K562 (cell line): ENCODE measurements at regions not wholly inside any gene's neighbourhood (a gene's known extent, or its start where the extent isn't known, plus 50 kb on each side); places are given as distances from the start of the nearest gene placed in this dataset.

ENCODE experiments used
- ATAC-seq: fragments of 200-7000 bp; cut with Tn5 transposase; 3 replicates; pipeline ENCODE4 v1.9.1; 2020; ENCODE audit warnings: moderate library complexity
- BruUV-seq: library from RNA; stranded (reverse); fragments of 400-500 nt; replicated peaks from 2 replicates; lab custom pipeline; 2021; lab: Mats Ljungman, UMichigan
- CTCF ChIA-PET: fragments of 300-600 bp; formaldehyde crosslinking; extraction: SDS; loops from one replicate; lab custom pipeline; 2021; ENCODE audit warnings: low intra/inter-chr PET ratio; lab: Yijun Ruan, JAX
- POLR2A ChIA-PET: fragments of 300-600, 350-650 bp; sonication (Branson Sonifier 250); formaldehyde crosslinking; extraction: SDS; loops from one replicate; lab custom pipeline; 2021; ENCODE audit warnings: antibody characterized with exemption, inconsistent platforms; lab: Yijun Ruan, JAX
- DNase-seq, 4 experiments: peaks; one replicate each; pipeline versions ENCODE4 v3.0.0 to v3.0.0-alpha.2; 2011 to 2018; ENCODE audit warnings: low spot score in 3 of 4, mixed read lengths in 3 of 4; ENCODE audit errors: extremely low read depth in 1 of 4
- FAIRE-seq: peaks from 2 replicates; lab custom pipeline; 2011; peaks lifted over from hg19 to GRCh38; lab: Jason Lieb, UNC
- H2AFZ ChIP-seq: 2 replicates; pipeline ENCODE4 v1.6.0; 2011; ENCODE audit warnings: low read depth, low read length, control low read depth, inconsistent platforms
- H3K27ac ChIP-seq: fragments of 200-600 bp; 3 replicates; pipeline ENCODE4 v1.8.0; 2011; ENCODE audit warnings: low read depth, mild to moderate bottlenecking, control low read depth, inconsistent platforms, low read length, moderate library complexity, mixed read lengths; ENCODE audit errors: extremely low read depth
- H3K27me3 ChIP-seq, 2 experiments: fragments of 300-600 bp in 1 of 2; 2 replicates in 1 of 2; 3 replicates in 1 of 2; pipeline versions ENCODE4 v1.6.0 to v1.8.0; 2011; ENCODE audit warnings: inconsistent platforms in 2 of 2, low read length in 2 of 2, mild to moderate bottlenecking in 1 of 2, mixed read lengths in 1 of 2, moderate library complexity in 1 of 2; ENCODE audit not compliant: control insufficient read depth in 2 of 2, insufficient read depth in 2 of 2
- H3K36me3 ChIP-seq: fragments of 300-600 bp; 3 replicates; pipeline ENCODE4 v1.8.0; 2011; ENCODE audit warnings: mild to moderate bottlenecking, low read length, inconsistent platforms; ENCODE audit not compliant: control insufficient read depth, insufficient read depth
- H3K4me1 ChIP-seq, 2 experiments: fragments of 200-600 bp in 1 of 2; replicated peaks in 1 of 2; 2 replicates in 1 of 2; 3 replicates in 1 of 2; pipeline versions ENCODE4 v1.5.1 to v1.8.0; 2011; ENCODE audit warnings: inconsistent platforms in 2 of 2, low read length in 2 of 2, mild to moderate bottlenecking in 1 of 2, mixed read lengths in 1 of 2, moderate library complexity in 1 of 2; ENCODE audit not compliant: control insufficient read depth in 2 of 2, insufficient read depth in 2 of 2
- H3K4me2 ChIP-seq: 2 replicates; pipeline ENCODE4 v1.6.1; 2011; ENCODE audit warnings: low read length, control low read depth, inconsistent platforms, mixed read lengths; ENCODE audit not compliant: insufficient read depth
- H3K4me3 ChIP-seq: fragments of 200-600 bp; sonication (generic), shearing (Covaris generic); 2 replicates; pipeline ENCODE4 v1.5.1; 2016; ENCODE audit warnings: control low read depth, inconsistent platforms
- H3K79me2 ChIP-seq: fragments of 200-600 bp; 3 replicates; pipeline ENCODE4 v1.8.0; 2011; ENCODE audit warnings: low read length, inconsistent platforms; ENCODE audit not compliant: control insufficient read depth, insufficient read depth
- H3K9ac ChIP-seq, 2 experiments: 2 replicates each; pipeline versions ENCODE4 v1.6.0 to v1.6.1; 2011; ENCODE audit warnings: low read depth in 2 of 2, low read length in 2 of 2, control low read depth in 1 of 2, inconsistent platforms in 1 of 2, mild to moderate bottlenecking in 1 of 2, mixed read lengths in 1 of 2; ENCODE audit not compliant: insufficient read depth in 1 of 2
- H3K9me1 ChIP-seq: one replicate; pipeline ENCODE4 v1.6.0; 2011; ENCODE audit warnings: inconsistent platforms, mild to moderate bottlenecking, low read length, moderate library complexity; ENCODE audit not compliant: control insufficient read depth, insufficient read depth
- H3K9me3 ChIP-seq: replicated peaks from 2 replicates; pipeline ENCODE4 v1.5.1; 2011; ENCODE audit warnings: low read depth, low read length, inconsistent platforms; ENCODE audit not compliant: control insufficient read depth, insufficient read depth
- H4K20me1 ChIP-seq: replicated peaks from 2 replicates; pipeline ENCODE4 v1.6.1; 2011; ENCODE audit warnings: low read length, inconsistent platforms, mixed read lengths; ENCODE audit not compliant: control insufficient read depth, insufficient read depth
- CREBBP ChIP-seq: IDR thresholded peaks from one replicate; pipeline ENCODE4 v1.6.1; 2012; ENCODE audit warnings: low read depth, mild to moderate bottlenecking, control low read depth, inconsistent platforms, low read length
- ESRRB ChIP-seq: fragments of 250-450 bp; sonication (Bioruptor Pico); IDR thresholded peaks from 2 replicates; pipeline ENCODE4 v1.5.0; 2020; ENCODE audit warnings: mild to moderate bottlenecking, moderate library complexity, borderline replicate concordance
- HSF4 ChIP-seq: fragments of 250-450 bp; sonication (Bioruptor Pico); IDR thresholded peaks from 2 replicates; pipeline ENCODE4 v2.1.2; 2022; ENCODE audit warnings: mild to moderate bottlenecking, moderate library complexity, borderline replicate concordance
- NFXL1 ChIP-seq: fragments of 450-650 bp; formaldehyde crosslinking; IDR thresholded peaks from 2 replicates; pipeline ENCODE4 v1.4.0; 2021; ENCODE audit warnings: mild to moderate bottlenecking
- PTTG1 ChIP-seq: fragments of 450-650 bp; IDR thresholded peaks from 2 replicates; pipeline ENCODE4 v1.6.1; 2016; ENCODE audit warnings: low read depth, mild to moderate bottlenecking, missing genetic modification characterization, missing compliant biosample characterization
- RUNX1 ChIP-seq: sonication (generic); IDR thresholded peaks from 2 replicates; pipeline ENCODE4 v1.6.1; 2016; ENCODE audit warnings: antibody characterized with exemption, low read depth
- STAG1 ChIP-seq: sonication (generic); formaldehyde crosslinking; IDR thresholded peaks from 2 replicates; pipeline ENCODE4 v1.5.0; 2020; ENCODE audit warnings: missing genetic modification reagents, borderline replicate concordance
- TAL1 ChIP-seq: fragments of 450-650 bp; IDR thresholded peaks from 2 replicates; pipeline ENCODE4 v1.6.1; 2016; ENCODE audit warnings: mild to moderate bottlenecking
- XRCC4 ChIP-seq: IDR thresholded peaks from one replicate; pipeline ENCODE4 v1.6.1; 2011; ENCODE audit not compliant: insufficient read depth, insufficient read length; ENCODE audit errors: extremely low read depth
- ZNF174 ChIP-seq: fragments of 250-450 bp; sonication (Bioruptor Pico); IDR thresholded peaks from 2 replicates; pipeline ENCODE4 v1.4.0; 2020; ENCODE audit warnings: mild to moderate bottlenecking
- ZNF184 ChIP-seq: sonication (generic); formaldehyde crosslinking; IDR thresholded peaks from 2 replicates; pipeline ENCODE4 v1.5.0; 2020; ENCODE audit warnings: missing genetic modification reagents
- WGBS: fragments of 100-300 bp; shearing (Covaris generic); methylation state at CpG from one replicate; pipeline ENCODE4 v1.1.6; 2016; ENCODE audit warnings: low coverage, mixed read lengths; ENCODE audit not compliant: insufficient coverage; ENCODE audit errors: missing lambda C conversion rate; 5-methylcytosine and 5-hydroxymethylcytosine counted together
- in situ Hi-C: fragments of 300-500 bp; cut with MboI; formaldehyde crosslinking; loops from 4 replicates; pipeline ENCODE4 v1.15.0; 2018; ENCODE audit warnings: inconsistent platforms, mixed read lengths
- intact Hi-C: fragments of 100-400 bp; cut with micrococcal nuclease; formaldehyde crosslinking; loops from 2 replicates; pipeline ENCODE4 v1.14.2; 2022
- TF ChIP-seq, protein P1 (sequence below): sonication (generic); formaldehyde crosslinking; IDR thresholded peaks from 2 replicates; pipeline ENCODE4 v1.8.0; 2023; ENCODE audit warnings: mild to moderate bottlenecking, missing genetic modification reagents
- TF ChIP-seq, protein P2 (sequence below): fragments of 250-450 bp; sonication (Bioruptor Pico); IDR thresholded peaks from 2 replicates; pipeline ENCODE4 v1.5.0; 2020; ENCODE audit warnings: mild to moderate bottlenecking
- TF ChIP-seq, protein P3 (sequence below): fragments of 450-650 bp; IDR thresholded peaks from 2 replicates; pipeline ENCODE4 v1.7.0; 2016; ENCODE audit warnings: borderline replicate concordance

DNA sequence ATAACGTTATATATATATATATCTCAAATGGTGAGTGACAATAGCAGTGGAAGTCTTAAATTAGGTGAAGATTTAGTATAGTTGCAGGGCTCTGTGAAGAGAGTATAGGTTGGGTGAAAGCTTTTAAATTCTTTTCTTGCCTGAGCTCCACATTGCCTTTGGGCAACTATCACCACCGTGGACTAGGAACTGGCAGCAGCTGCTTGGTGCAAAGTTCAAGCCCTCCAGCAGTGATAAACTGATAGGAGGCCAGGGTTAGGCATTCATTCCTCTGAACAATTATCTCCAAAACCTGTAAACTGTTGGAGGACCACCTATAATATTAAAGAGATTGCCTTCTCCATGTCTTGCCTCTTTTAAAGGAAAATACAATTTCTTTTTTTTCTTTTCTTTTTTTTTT, 91.2 kb upstream of the ATXN7L3B start (continued):
- no peak for TF ChIP-seq CREBBP
- TF ChIP-seq, protein P1, sequence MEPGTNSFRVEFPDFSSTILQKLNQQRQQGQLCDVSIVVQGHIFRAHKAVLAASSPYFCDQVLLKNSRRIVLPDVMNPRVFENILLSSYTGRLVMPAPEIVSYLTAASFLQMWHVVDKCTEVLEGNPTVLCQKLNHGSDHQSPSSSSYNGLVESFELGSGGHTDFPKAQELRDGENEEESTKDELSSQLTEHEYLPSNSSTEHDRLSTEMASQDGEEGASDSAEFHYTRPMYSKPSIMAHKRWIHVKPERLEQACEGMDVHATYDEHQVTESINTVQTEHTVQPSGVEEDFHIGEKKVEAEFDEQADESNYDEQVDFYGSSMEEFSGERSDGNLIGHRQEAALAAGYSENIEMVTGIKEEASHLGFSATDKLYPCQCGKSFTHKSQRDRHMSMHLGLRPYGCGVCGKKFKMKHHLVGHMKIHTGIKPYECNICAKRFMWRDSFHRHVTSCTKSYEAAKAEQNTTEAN (CRISPR knock-in tag), result no peak
- TF ChIP-seq, protein P2, sequence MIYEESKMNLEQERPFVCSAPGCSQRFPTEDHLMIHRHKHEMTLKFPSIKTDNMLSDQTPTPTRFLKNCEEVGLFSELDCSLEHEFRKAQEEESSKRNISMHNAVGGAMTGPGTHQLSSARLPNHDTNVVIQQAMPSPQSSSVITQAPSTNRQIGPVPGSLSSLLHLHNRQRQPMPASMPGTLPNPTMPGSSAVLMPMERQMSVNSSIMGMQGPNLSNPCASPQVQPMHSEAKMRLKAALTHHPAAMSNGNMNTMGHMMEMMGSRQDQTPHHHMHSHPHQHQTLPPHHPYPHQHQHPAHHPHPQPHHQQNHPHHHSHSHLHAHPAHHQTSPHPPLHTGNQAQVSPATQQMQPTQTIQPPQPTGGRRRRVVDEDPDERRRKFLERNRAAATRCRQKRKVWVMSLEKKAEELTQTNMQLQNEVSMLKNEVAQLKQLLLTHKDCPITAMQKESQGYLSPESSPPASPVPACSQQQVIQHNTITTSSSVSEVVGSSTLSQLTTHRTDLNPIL (CRISPR knock-in tag), result no peak

DNA sequence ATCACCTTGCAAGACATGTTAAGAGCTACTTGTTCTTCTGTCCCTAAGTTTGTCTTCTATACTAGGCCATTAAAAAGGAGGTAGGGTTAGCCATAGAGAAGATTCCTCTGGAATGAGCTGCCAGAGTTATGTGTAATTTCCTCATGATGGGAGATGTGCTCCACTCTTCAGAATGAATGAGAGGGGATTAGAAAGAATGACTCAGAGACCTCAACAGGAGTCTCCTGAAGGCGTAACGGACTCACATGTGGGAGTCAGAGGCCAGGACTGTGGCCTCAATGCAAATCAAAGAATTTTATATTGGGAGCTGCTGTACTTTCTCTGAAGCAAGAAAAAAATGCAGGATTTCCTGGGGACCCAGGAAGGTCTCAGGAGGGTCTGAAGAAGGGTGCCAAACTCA, 87.8 kb upstream of the ATXN7L3B start:
- no peaks in the 10 kb centered on the region for H3K36me3 ChIP-seq
- H3K79me2 ChIP-seq, result no peaks in the 10 kb centered on the region
- no peak overlapping the region for H3K4me2 ChIP-seq
- no peak overlapping the region for H3K9ac ChIP-seq
- FAIRE-seq (no peak), DNase-seq (no peak), ATAC-seq (no peak)
- no peaks in the 10 kb centered on the region for H3K4me1 ChIP-seq
- H3K9me1 ChIP-seq, result no peaks in the 10 kb centered on the region
- 4% methylated on average over 2 of the region's 2 CpGs for WGBS
- TF ChIP-seq ESRRB (no peak), NFXL1 (no peak), ZNF184 (CRISPR knock-in tag) (no peak), HSF4 (CRISPR knock-in tag) (no peak), STAG1 (no peak), RUNX1 (no peak), XRCC4 (no peak), PTTG1 (tag) (no peak), TAL1 (no peak), ZNF174 (no peak)
- TF ChIP-seq, protein P3, sequence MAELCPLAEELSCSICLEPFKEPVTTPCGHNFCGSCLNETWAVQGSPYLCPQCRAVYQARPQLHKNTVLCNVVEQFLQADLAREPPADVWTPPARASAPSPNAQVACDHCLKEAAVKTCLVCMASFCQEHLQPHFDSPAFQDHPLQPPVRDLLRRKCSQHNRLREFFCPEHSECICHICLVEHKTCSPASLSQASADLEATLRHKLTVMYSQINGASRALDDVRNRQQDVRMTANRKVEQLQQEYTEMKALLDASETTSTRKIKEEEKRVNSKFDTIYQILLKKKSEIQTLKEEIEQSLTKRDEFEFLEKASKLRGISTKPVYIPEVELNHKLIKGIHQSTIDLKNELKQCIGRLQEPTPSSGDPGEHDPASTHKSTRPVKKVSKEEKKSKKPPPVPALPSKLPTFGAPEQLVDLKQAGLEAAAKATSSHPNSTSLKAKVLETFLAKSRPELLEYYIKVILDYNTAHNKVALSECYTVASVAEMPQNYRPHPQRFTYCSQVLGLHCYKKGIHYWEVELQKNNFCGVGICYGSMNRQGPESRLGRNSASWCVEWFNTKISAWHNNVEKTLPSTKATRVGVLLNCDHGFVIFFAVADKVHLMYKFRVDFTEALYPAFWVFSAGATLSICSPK, result no peak
- in situ Hi-C loops (no loop called here), intact Hi-C loops (no loop called here)
- POLR2A ChIA-PET, result interaction anchor here (0.6 kb wide), 1 partner anchor 582 kb away, joined by 3 read pairs; no protein-coding TSS in a partner anchor
- BruUV-seq, result no TSS peak
- CTCF ChIA-PET, result no interaction called here
- no peak overlapping the region for H2AFZ ChIP-seq
- H3K27me3 ChIP-seq, result no peaks in the 10 kb centered on the region
- H3K27ac ChIP-seq, result no peak overlapping the region
- H4K20me1 ChIP-seq, result no peaks in the 10 kb centered on the region
- no peak overlapping the region for H3K4me3 ChIP-seq
- no peaks in the 10 kb centered on the region for H3K9me3 ChIP-seq
